ENCODE measurements at regions not wholly inside any gene's neighbourhood (a gene's known extent, or its start where the extent isn't known, plus 50 kb on each side); places are given as distances from the start of the nearest gene placed in this dataset.

DNA sequence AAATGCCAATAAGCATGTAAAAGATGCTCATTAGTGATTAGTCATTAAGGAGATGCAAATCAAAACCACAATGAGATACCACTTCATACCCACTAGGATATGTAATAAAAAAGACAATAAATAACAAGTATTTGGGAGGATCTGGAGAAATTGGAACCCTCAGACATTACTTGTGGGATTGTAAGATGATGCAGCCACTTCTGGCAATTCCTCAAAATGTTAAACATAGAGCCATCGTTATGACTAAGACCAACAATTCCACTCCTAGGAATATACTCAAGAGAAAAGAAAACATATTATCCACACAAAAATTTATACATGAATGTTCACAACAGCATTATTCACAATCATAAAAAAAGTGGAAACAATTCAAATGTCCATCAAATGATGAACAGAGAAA, 336.2 kb upstream of the PMFBP1 start:
- H3K4me3 ChIP-seq (ENCODE audit: low read length) = no peak overlapping the region
- H3K36me3 ChIP-seq (ENCODE audit: control insufficient read depth, low read length) = no peaks in the 10 kb centered on the region
- H3F3A ChIP-seq (ENCODE audit: control insufficient read depth, insufficient read depth) = no peaks in the 10 kb centered on the region
- no peaks in the 10 kb centered on the region for H3K9me3 ChIP-seq (ENCODE audit: control insufficient read depth, insufficient read depth, low read length)
- no peaks in the 10 kb centered on the region for H3K27me3 ChIP-seq (ENCODE audit: control insufficient read depth, low read length)
- H3K4me2 ChIP-seq (ENCODE audit: low read length) = no peak overlapping the region
- no peaks in the 10 kb centered on the region for H3K9me2 ChIP-seq (replicated peaks; ENCODE audit: control insufficient read depth, low read length)
- no peak overlapping the region for H3K27ac ChIP-seq (ENCODE audit: low read depth, low read length)
- TF ChIP-seq, protein P1, sequence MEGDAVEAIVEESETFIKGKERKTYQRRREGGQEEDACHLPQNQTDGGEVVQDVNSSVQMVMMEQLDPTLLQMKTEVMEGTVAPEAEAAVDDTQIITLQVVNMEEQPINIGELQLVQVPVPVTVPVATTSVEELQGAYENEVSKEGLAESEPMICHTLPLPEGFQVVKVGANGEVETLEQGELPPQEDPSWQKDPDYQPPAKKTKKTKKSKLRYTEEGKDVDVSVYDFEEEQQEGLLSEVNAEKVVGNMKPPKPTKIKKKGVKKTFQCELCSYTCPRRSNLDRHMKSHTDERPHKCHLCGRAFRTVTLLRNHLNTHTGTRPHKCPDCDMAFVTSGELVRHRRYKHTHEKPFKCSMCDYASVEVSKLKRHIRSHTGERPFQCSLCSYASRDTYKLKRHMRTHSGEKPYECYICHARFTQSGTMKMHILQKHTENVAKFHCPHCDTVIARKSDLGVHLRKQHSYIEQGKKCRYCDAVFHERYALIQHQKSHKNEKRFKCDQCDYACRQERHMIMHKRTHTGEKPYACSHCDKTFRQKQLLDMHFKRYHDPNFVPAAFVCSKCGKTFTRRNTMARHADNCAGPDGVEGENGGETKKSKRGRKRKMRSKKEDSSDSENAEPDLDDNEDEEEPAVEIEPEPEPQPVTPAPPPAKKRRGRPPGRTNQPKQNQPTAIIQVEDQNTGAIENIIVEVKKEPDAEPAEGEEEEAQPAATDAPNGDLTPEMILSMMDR (IDR thresholded peaks at IDR 0.05; ENCODE audit: low read depth, low read length, poor library complexity, severe bottlenecking) = no peak
- no peaks in the 10 kb centered on the region for H3K79me2 ChIP-seq (ENCODE audit: control insufficient read depth, low read length)
- no peaks in the 10 kb centered on the region for H3K4me1 ChIP-seq (ENCODE audit: control insufficient read depth, low read length)
- H4K20me1 ChIP-seq (ENCODE audit: control insufficient read depth, insufficient read depth, low read depth, low read length) = no peaks in the 10 kb centered on the region

DNA sequence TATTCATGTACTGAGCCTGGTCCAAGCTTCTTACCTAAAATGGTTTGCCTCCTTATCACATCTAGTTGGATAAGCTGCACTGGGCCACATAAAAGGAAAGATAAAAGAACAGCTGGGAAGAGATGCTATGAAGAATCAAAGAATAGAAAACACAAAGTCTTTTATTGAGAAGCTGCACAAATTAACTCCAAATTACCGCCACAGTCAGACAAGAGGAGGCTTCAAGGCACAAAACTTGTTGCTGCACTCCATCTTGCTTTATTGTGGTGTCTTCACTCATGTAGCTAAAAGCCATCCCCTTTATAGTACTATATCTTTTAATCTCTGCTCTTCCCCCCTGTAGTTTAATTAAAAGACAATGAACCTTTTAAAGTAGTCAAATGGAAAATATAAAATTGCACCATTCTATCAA, 330.6 kb upstream of the PMFBP1 start:
- TF ChIP-seq EZH2phosphoT487 (IDR thresholded peaks at IDR 0.05; ENCODE audit: borderline replicate concordance, low read length) = no peak
- TF ChIP-seq, protein P1 (IDR thresholded peaks at IDR 0.05; ENCODE audit: low read depth, low read length, poor library complexity, severe bottlenecking) = no peak
- Histone ChIP-seq H3K36me3 (ENCODE audit: control insufficient read depth, low read length) (no peaks in the 10 kb centered on the region), H3K27ac (ENCODE audit: low read depth, low read length) (no peak overlapping the region), H3K4me1 (ENCODE audit: control insufficient read depth, low read length) (no peaks in the 10 kb centered on the region), H3K9me3 (ENCODE audit: control insufficient read depth, insufficient read depth, low read length) (no peaks in the 10 kb centered on the region), H4K20me1 (ENCODE audit: control insufficient read depth, insufficient read depth, low read depth, low read length) (no peaks in the 10 kb centered on the region), H3K27me3 (ENCODE audit: control insufficient read depth, low read length) (no peaks in the 10 kb centered on the region), H3K79me2 (ENCODE audit: control insufficient read depth, low read length) (no peaks in the 10 kb centered on the region), H3K4me2 (ENCODE audit: low read length) (no peak overlapping the region), H3K4me3 (ENCODE audit: low read length) (no peak overlapping the region), H3K9me2 (replicated peaks; ENCODE audit: control insufficient read depth, low read length) (no peaks in the 10 kb centered on the region), H3F3A (ENCODE audit: control insufficient read depth, insufficient read depth) (no peaks in the 10 kb centered on the region)

DNA sequence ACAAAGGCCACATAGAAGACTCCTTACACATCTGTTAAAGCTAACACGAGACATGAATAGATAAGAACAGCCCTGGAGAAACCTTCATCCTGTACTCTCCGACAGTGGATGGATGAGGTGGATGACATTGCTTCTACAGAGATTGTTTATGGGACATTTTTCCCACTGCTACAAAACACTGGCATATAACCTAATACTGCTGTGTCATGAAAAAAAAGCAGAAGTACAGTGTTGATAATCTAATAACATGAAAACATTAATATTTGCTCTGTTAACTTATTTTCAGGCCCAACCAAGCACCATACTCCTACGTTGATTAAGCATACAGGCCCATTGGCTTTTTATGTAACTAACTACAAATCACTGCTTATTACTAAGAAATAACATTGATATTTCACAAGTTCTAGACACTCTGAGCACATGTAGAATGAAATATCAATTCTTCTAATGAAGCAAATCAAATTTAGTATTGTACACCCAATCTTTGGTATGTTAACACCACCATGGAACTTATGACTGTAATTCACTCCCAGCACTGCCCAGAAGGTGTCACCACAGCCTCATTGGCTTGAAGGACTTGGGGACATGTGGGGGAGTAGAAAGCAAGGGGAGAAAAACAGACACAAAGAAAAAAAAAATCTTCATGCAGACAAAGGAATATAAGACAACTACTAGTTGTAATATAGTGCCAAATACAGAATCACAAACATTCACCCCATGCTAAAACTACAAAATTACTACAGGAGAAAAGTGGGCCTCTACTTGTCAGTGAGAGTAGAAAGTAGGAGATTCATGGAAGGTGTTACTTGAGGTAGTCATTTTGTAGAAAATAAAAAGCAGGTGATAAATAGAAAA, 330.0 kb upstream of the PMFBP1 start:
- H3K4me2 ChIP-seq (ENCODE audit: low read length) = no peak overlapping the region
- H3K4me3 ChIP-seq (ENCODE audit: low read length) = no peak overlapping the region
- H3K9me3 ChIP-seq (ENCODE audit: control insufficient read depth, insufficient read depth, low read length) = no peaks in the 10 kb centered on the region
- H3K27me3 ChIP-seq (ENCODE audit: control insufficient read depth, low read length) = no peaks in the 10 kb centered on the region
- H3K79me2 ChIP-seq (ENCODE audit: control insufficient read depth, low read length) = no peaks in the 10 kb centered on the region
- no peak overlapping the region for H3K27ac ChIP-seq (ENCODE audit: low read depth, low read length)
- H3K36me3 ChIP-seq (ENCODE audit: control insufficient read depth, low read length) = no peaks in the 10 kb centered on the region
- H3K4me1 ChIP-seq (ENCODE audit: control insufficient read depth, low read length) = no peaks in the 10 kb centered on the region
- H3K9me2 ChIP-seq (replicated peaks; ENCODE audit: control insufficient read depth, low read length) = no peaks in the 10 kb centered on the region
- TF ChIP-seq EZH2phosphoT487 (IDR thresholded peaks at IDR 0.05; ENCODE audit: borderline replicate concordance, low read length) = no peak
- TF ChIP-seq, protein P1 (IDR thresholded peaks at IDR 0.05; ENCODE audit: low read depth, low read length, poor library complexity, severe bottlenecking) = peak; percentile 84
- H4K20me1 ChIP-seq (ENCODE audit: control insufficient read depth, insufficient read depth, low read depth, low read length) = no peaks in the 10 kb centered on the region
- H3F3A ChIP-seq (ENCODE audit: control insufficient read depth, insufficient read depth) = no peaks in the 10 kb centered on the region

All from DOHH2 (cell line).